ENCODE measurements at regions not wholly inside any gene's neighbourhood (a gene's known extent, or its start where the extent isn't known, plus 50 kb on each side); places are given as distances from the start of the nearest gene placed in this dataset.

- H3K4me3 ChIP-seq (ENCODE audit: low read length) = no peak overlapping the region
- intact Hi-C loops (cut with micrococcal nuclease) = no loop called here
- BruUV-seq (replicated peaks) = no TSS peak
- H3K36me3 ChIP-seq (ENCODE audit: low read depth, low read length) = no peaks in the 10 kb centered on the region
- TF ChIP-seq CTCF (conservative IDR thresholded peaks at IDR 0.05; ENCODE audit: low read depth, low read length) (no peak), EZH2 (IDR thresholded peaks at IDR 0.05; ENCODE audit: low read length, unreplicated experiment) (no peak), EZH2phosphoT487 (IDR thresholded peaks at IDR 0.05; ENCODE audit: borderline replicate concordance, low read length) (no peak)
- ChIA-PET CTCF (no interaction called here), POLR2A (ENCODE audit: unreplicated experiment) (no interaction called here)
- H3K4me2 ChIP-seq (ENCODE audit: low read length) = no peak overlapping the region
- DNase-seq = no peak
- H3K9me2 ChIP-seq (replicated peaks; ENCODE audit: low read length) = no peaks in the 10 kb centered on the region
- H3K4me1 ChIP-seq (ENCODE audit: insufficient read depth, low read length) = no peaks in the 10 kb centered on the region
- no peak for ATAC-seq
- H2AFZ ChIP-seq (ENCODE audit: low read length) = no peak overlapping the region
- H3K9me3 ChIP-seq (ENCODE audit: low read length) = peaks cover 33% of the 10 kb centered on the region
- no peaks in the 10 kb centered on the region for H4K20me1 ChIP-seq (ENCODE audit: low read length)
- no peaks in the 10 kb centered on the region for H3F3A ChIP-seq (ENCODE audit: low read length, unreplicated experiment)
- H3K27me3 ChIP-seq (ENCODE audit: low read length) = no peaks in the 10 kb centered on the region
- H3K27ac ChIP-seq (ENCODE audit: low read length) = no peak overlapping the region
- no peaks in the 10 kb centered on the region for H3K79me2 ChIP-seq (ENCODE audit: low read length)
- H3K9ac ChIP-seq (ENCODE audit: low read length) = no peak overlapping the region
These were observed 596.1 kb downstream of the TUSC7 start for GRCh38 chr3:117305681-117306080.

GRCh38 chr3:117306299-117306698 is 596.7 kb downstream of the TUSC7 start:
- ATAC-seq = no peak

GRCh38 chr3:117308353-117308752 is 598.8 kb downstream of the TUSC7 start:
- H2AFZ ChIP-seq (ENCODE audit: low read length) = no peak overlapping the region
- no peaks in the 10 kb centered on the region for H3K79me2 ChIP-seq (ENCODE audit: low read length)
- no peak overlapping the region for H3K4me3 ChIP-seq (ENCODE audit: low read length)
- H3K27ac ChIP-seq (ENCODE audit: low read length) = no peak overlapping the region
- no peak for TF ChIP-seq CTCF (conservative IDR thresholded peaks at IDR 0.05; ENCODE audit: low read depth, low read length)
- no peak for TF ChIP-seq EZH2phosphoT487 (IDR thresholded peaks at IDR 0.05; ENCODE audit: borderline replicate concordance, low read length)
- TF ChIP-seq EZH2 (IDR thresholded peaks at IDR 0.05; ENCODE audit: low read length, unreplicated experiment) = no peak
- DNase-seq = no peak
- ChIA-PET POLR2A (ENCODE audit: unreplicated experiment) (no interaction called here), CTCF (no interaction called here)
- peaks cover 18% of the 10 kb centered on the region for H3K9me3 ChIP-seq (ENCODE audit: low read length)
- H4K20me1 ChIP-seq (ENCODE audit: low read length) = no peaks in the 10 kb centered on the region
- H3K4me1 ChIP-seq (ENCODE audit: insufficient read depth, low read length) = no peaks in the 10 kb centered on the region
- intact Hi-C loops (cut with micrococcal nuclease) = no loop called here
- H3K36me3 ChIP-seq (ENCODE audit: low read depth, low read length) = no peaks in the 10 kb centered on the region
- ATAC-seq = no peak
- no peaks in the 10 kb centered on the region for H3K27me3 ChIP-seq (ENCODE audit: low read length)
- no peaks in the 10 kb centered on the region for H3F3A ChIP-seq (ENCODE audit: low read length, unreplicated experiment)
- BruUV-seq (replicated peaks) = no TSS peak
- no peaks in the 10 kb centered on the region for H3K9me2 ChIP-seq (replicated peaks; ENCODE audit: low read length)
- no peak overlapping the region for H3K4me2 ChIP-seq (ENCODE audit: low read length)
- no peak overlapping the region for H3K9ac ChIP-seq (ENCODE audit: low read length)

More at GRCh38 chr3:117306299-117306698, 596.7 kb downstream of the TUSC7 start:
- TF ChIP-seq EZH2 (IDR thresholded peaks at IDR 0.05; ENCODE audit: low read length, unreplicated experiment) (no peak), CTCF (conservative IDR thresholded peaks at IDR 0.05; ENCODE audit: low read depth, low read length) (no peak), EZH2phosphoT487 (IDR thresholded peaks at IDR 0.05; ENCODE audit: borderline replicate concordance, low read length) (no peak)
- no peaks in the 10 kb centered on the region for H3K4me1 ChIP-seq (ENCODE audit: insufficient read depth, low read length)
- H2AFZ ChIP-seq (ENCODE audit: low read length) = no peak overlapping the region
- no peaks in the 10 kb centered on the region for H3K36me3 ChIP-seq (ENCODE audit: low read depth, low read length)
- no peak overlapping the region for H3K4me2 ChIP-seq (ENCODE audit: low read length)
- no peaks in the 10 kb centered on the region for H4K20me1 ChIP-seq (ENCODE audit: low read length)
- H3K4me3 ChIP-seq (ENCODE audit: low read length) = no peak overlapping the region
- no peak for DNase-seq
- no peaks in the 10 kb centered on the region for H3K9me2 ChIP-seq (replicated peaks; ENCODE audit: low read length)
- H3K79me2 ChIP-seq (ENCODE audit: low read length) = no peaks in the 10 kb centered on the region
- CTCF ChIA-PET = no interaction called here
- intact Hi-C loops (cut with micrococcal nuclease) = no loop called here
- H3K9ac ChIP-seq (ENCODE audit: low read length) = no peak overlapping the region
- peaks cover 29% of the 10 kb centered on the region for H3K9me3 ChIP-seq (ENCODE audit: low read length)
- no TSS peak for BruUV-seq (replicated peaks)
- H3F3A ChIP-seq (ENCODE audit: low read length, unreplicated experiment) = no peaks in the 10 kb centered on the region
- POLR2A ChIA-PET (ENCODE audit: unreplicated experiment) = no interaction called here
- H3K27me3 ChIP-seq (ENCODE audit: low read length) = no peaks in the 10 kb centered on the region
- no peak overlapping the region for H3K27ac ChIP-seq (ENCODE audit: low read length)

Data from PC-3 (cell line).